ENCODE measurements at regions not wholly inside any gene's neighbourhood (a gene's known extent, or its start where the extent isn't known, plus 50 kb on each side); places are given as distances from the start of the nearest gene placed in this dataset.

DNA sequence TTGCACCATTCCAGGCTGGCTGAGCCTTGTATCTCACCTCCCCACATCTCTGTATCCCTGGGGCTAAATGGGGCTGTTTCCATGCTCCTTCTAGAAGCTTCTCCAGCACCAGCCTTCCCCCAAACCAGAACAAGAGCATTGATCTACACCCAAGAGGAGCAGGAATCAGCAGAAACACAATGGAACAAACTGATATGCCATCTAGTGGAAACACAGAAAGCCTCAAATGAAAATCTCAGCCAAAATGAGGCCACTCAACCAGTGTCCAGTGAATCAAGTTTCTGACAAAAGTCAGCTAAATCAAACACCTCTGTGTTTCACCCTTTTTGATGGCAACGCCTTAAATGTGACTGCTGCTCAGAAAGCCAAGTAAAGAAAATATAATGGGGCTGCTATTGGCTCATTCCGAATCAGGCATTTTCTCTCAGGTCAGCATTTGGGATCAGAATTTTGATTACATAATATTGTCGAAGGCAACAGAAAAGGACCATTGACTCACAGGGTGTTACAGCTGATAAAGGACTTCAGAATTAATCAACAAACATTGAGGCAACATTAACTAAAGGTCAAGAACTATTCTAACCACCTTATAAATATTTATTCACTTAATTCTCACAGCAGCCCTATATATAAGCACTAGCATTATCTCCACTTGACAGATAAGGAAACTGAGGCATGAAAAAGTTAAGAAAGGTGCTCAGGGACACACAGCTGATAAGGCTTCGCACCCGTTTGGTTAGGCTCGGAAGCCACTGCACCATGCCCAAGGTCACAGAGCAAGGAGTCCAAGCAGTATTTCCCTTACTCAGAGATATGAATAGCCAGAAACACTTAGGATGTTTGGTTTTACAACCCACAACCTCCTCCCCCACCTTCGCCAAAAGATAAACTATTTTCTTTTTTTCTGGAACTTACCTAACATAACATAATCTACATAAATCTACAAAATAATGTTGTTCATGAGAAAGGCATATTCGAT lies 85.8 kb upstream of the KCNJ15 start:
- DNase-seq (no peak), ATAC-seq (no peak)
- Histone ChIP-seq H3K36me3 (ENCODE audit: low read depth) (no peaks in the 10 kb centered on the region), H3K4me3 (no peak overlapping the region), H3K9me3 (no peaks in the 10 kb centered on the region), H3K4me1 (ENCODE audit: low read depth) (no peaks in the 10 kb centered on the region)
- intact Hi-C loops (cut with DNase I, micrococcal nuclease): no loop called here
- no peak for TF ChIP-seq CTCF (IDR thresholded peaks at IDR 0.05)

DNA sequence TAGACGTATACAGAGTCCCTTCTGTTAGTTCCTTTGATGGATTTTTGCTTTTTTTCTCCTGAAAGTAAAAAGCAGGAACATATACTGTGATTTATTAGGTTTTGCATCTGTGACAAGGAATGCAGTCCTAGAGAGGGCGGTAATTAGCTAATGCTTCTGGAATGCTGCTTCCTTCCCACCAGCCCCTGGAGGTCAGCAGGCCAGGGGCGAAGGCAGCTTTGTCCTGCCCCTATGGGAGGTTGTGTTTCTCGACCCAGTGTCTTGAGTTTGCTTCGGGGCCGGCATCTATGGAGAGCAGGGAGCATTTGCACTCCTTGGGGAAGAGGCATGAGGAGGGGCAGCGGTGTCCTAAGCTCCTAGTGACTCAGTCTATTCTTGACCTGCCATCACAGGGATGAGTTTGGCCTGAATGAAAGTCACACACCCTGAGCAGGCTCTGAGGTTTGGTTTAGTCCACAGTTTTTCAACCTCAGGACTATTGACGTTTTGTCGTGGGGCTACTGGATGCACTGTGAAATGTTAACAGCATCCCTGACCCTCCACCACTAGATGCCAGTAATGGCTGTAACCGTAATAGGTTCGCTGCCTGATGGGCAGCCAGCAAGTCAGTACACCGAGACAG lies 85.0 kb upstream of the KCNJ15 start:
- H3K36me3 ChIP-seq (ENCODE audit: low read depth): no peaks in the 10 kb centered on the region
- TF ChIP-seq CTCF (IDR thresholded peaks at IDR 0.05): no peak
- no peaks in the 10 kb centered on the region for H3K9me3 ChIP-seq
- no peaks in the 10 kb centered on the region for H3K4me1 ChIP-seq (ENCODE audit: low read depth)
- H3K4me3 ChIP-seq: no peak overlapping the region
- ATAC-seq (no peak), DNase-seq (no peak)
- intact Hi-C loops (cut with DNase I, micrococcal nuclease): no loop called here

DNA sequence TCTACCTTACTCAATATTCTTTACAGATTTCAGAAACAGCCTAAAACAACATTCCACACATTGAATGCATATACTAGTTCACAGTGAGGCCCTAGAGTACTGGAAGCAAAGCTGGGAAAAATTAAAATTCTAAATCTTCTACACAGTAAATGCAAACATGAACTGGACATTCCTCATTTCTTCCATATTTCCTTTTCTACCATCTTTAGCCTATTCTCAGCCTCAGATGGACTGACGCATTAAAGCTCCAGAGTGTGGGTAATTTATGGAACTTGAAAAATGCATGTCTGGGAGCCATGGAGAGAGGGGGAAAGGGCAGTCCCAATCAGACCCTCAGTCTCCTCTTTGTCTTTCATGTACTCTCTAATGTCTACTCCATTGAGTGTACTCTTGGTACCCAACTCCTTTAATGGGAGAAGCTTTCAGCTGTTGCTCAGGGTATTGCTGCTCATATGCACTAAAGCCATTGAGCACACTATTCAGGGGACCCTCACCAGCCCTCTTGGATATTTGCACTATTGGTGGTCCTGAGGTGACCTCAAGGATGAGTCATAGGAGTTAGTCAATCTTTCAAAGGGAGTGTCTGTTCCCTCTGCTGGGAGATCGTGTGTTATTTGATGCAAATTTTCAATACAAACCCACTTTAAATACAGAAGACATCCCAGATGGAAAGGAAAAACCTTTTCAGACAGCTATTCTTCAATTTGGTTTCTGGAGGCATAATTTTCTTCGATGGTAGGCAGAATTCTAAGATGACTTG lies 83.3 kb upstream of the KCNJ15 start:
- ATAC-seq: no peak
- no peaks in the 10 kb centered on the region for H3K36me3 ChIP-seq (ENCODE audit: low read depth)
- no peaks in the 10 kb centered on the region for H3K4me1 ChIP-seq (ENCODE audit: low read depth)
- intact Hi-C loops (cut with DNase I, micrococcal nuclease): no loop called here
- TF ChIP-seq CTCF (IDR thresholded peaks at IDR 0.05): no peak
- H3K9me3 ChIP-seq: no peaks in the 10 kb centered on the region
- no peak overlapping the region for H3K4me3 ChIP-seq
- DNase-seq: no peak

DNA sequence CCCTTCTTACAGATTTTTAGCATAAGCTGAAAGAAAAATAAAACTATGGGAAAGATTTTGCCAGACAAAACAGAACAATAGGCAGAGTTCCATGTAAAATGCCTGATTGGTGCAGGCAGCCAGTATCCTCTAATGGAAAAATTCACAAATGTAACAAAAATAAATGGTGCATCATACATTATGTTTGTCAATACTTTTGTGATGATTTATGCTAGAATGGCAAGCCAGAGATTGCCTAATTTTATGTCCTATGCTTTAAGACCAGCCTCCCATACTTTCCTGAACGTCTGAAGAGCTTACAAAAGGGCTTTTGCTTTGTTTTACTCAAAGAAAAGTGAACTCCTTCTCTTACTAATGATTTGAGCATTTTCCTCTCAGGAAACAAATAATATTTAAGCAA lies 81.5 kb upstream of the KCNJ15 start:
- Histone ChIP-seq H3K4me1 (ENCODE audit: low read depth) (no peaks in the 10 kb centered on the region), H3K4me3 (no peak overlapping the region), H3K36me3 (ENCODE audit: low read depth) (no peaks in the 10 kb centered on the region), H3K9me3 (no peaks in the 10 kb centered on the region)
- no peak for DNase-seq
- ATAC-seq: no peak
- intact Hi-C loops (cut with DNase I, micrococcal nuclease): no loop called here
- TF ChIP-seq CTCF (IDR thresholded peaks at IDR 0.05): no peak

DNA sequence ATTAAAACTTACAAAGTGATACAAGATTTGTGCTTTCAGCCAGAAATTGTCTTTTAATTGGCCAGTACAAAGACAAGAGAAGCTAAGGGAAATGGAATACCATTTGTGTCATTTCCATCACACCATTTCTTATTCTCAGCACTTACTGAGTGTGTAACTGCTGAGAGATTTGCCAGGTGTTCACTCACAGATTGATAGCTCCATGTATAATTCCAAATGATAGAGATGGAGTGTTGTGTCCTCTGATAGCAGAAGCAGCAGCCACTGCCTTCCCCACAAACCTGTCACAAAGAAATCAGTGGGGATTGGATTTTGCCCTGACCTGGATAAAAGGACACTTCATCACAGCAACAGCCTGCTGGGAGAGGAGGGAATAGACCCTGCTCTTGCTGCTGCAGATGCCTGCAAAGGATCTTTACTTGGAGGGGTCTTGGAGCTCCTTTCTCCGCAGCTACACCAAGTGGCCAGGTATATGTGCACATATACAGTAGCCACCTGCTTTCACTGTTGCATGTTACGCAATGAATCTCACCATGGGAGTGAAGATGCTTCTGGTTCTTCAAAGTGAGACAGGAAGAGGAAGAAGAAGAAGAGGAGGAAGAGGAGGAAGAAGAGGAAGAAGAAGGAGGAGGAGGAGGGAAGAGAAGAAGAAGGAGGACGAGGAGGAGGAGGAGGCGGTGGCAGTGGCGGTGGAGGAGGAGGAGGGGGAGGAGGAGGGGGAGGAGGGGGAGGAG lies 78.7 kb upstream of the KCNJ15 start:
- Histone ChIP-seq H3K36me3 (ENCODE audit: low read depth) (no peaks in the 10 kb centered on the region), H3K4me3 (no peak overlapping the region), H3K9me3 (no peaks in the 10 kb centered on the region), H3K4me1 (ENCODE audit: low read depth) (no peaks in the 10 kb centered on the region)
- TF ChIP-seq CTCF (IDR thresholded peaks at IDR 0.05): no peak
- intact Hi-C loops (cut with DNase I, micrococcal nuclease): no loop called here
- DNase-seq (no peak), ATAC-seq (no peak)

Measured in mucosa of descending colon (tissue), 3 donors.